Ovary (tissue), 7 donors: ENCODE measurements at regions not wholly inside any gene's neighbourhood (a gene's known extent, or its start where the extent isn't known, plus 50 kb on each side); places are given as distances from the start of the nearest gene placed in this dataset.

ENCODE experiments used
- DNase-seq, 5 donors: peaks; one replicate each; pipeline ENCODE4 v3.0.0-alpha.2; 2019 to 2020
- H3K27ac ChIP-seq, 2 donors: fragments of 200-600 bp; one replicate each; pipeline versions ENCODE4 v1.5.1 to v1.8.0; 2019 to 2022
- H3K27me3 ChIP-seq: fragments of 200-600 bp; one replicate; pipeline ENCODE4 v1.8.0; 2022
- H3K36me3 ChIP-seq: fragments of 200-600 bp; sonication (generic); one replicate; pipeline ENCODE4 v1.5.1; 2019
- H3K4me1 ChIP-seq: one replicate; pipeline ENCODE4 v1.8.1; 2013; ENCODE audit warnings: mild to moderate bottlenecking, moderate library complexity; ENCODE audit not compliant: insufficient read depth
- H3K4me3 ChIP-seq: fragments of 200-600 bp; sonication (generic); one replicate; pipeline ENCODE4 v1.5.1; 2017
- H3K9me3 ChIP-seq, 2 donors: fragments of 200-600 bp in 1 of 2; sonication (generic) in 1 of 2; one replicate each; pipeline versions ENCODE4 v1.5.1 to v1.8.1; 2013 to 2019; ENCODE audit warnings: mild to moderate bottlenecking in 1 of 2, moderate library complexity in 1 of 2
- EP300 ChIP-seq: sonication (generic); formaldehyde crosslinking; IDR thresholded peaks from one replicate; pipeline ENCODE4 v1.6.1; 2017; ENCODE audit warnings: antibody characterized with exemption
- POLR2A ChIP-seq: fragments of 450-650 bp; IDR thresholded peaks from one replicate; pipeline ENCODE4 v1.6.1; 2017; ENCODE audit warnings: antibody characterized with exemption, mild to moderate bottlenecking, moderate library complexity
- WGBS, 3 donors: extraction: QIAGEN DNeasy Blood & Tissue Kit in 1 of 3; methylation state at CpG; one replicate each; pipeline versions ENCODE4 v1.1.5 to v1.1.7; 2013 to 2017; 5-methylcytosine and 5-hydroxymethylcytosine counted together
- intact Hi-C, 4 donors: fragments of 100-400 bp; cut with DNase I; formaldehyde crosslinking; loops; one replicate each; pipeline versions ENCODE4 v1.11.0 to v1.15.1; 2022 to 2023
- TF ChIP-seq, protein P1 (sequence below), 3 donors: fragments of 450-650 bp in 2 of 3; fragments of 200-600 bp in 1 of 3; IDR thresholded peaks; one replicate each; pipeline versions ENCODE4 v1.5.1 to v1.8.0; 2016 to 2022; ENCODE audit warnings: antibody characterized with exemption in 3 of 3, mild to moderate bottlenecking in 1 of 3
- donor health status: DM: no; HTN: no; CAD: no; lungs with moderate emphysema.
- donor health status: DM: no; HTN: no; CAD: no.
- donor health status: Bipolar disorder and iron deficiency.
- donor health status: DM: no; HTN: no; CAD: no.
- donor health status: DM: yes; HTN: yes; CAD: no.

DNA sequence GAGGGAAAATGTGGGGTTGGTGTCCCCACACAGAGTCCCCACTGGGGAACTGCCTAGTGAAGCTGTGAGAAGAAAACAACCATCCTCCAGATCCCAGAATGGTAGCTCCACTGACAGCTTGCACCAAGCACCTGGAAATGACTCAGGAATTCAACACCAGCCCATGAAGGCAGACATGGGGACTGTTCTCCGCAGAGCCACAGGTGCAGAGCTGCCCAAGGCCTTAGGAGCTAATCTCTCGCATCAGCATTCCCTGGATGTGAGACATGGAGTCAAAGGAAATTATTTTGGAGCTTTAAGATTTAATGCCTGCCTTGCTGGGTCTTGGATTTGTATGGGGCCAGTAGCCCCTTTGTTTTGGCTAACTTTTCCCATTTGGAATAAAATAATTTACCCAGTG, 367.9 kb downstream of the FAM133A start:
- 68 to 91% (median 89%) methylated on average over 2 of the region's 2 CpGs for WGBS, 3 donors
- H3K4me3 ChIP-seq: no peak overlapping the region
- H3K27me3 ChIP-seq: no peaks in the 10 kb centered on the region
- H3K9me3 ChIP-seq: no peaks in the 10 kb centered on the region
- H3K4me1 ChIP-seq: no peaks in the 10 kb centered on the region
- intact Hi-C loops: no loop called here
- no peaks in the 10 kb centered on the region for H3K36me3 ChIP-seq
- H3K27ac ChIP-seq: no peak overlapping the region
- TF ChIP-seq EP300 (no peak), POLR2A (no peak)
- TF ChIP-seq, protein P1, sequence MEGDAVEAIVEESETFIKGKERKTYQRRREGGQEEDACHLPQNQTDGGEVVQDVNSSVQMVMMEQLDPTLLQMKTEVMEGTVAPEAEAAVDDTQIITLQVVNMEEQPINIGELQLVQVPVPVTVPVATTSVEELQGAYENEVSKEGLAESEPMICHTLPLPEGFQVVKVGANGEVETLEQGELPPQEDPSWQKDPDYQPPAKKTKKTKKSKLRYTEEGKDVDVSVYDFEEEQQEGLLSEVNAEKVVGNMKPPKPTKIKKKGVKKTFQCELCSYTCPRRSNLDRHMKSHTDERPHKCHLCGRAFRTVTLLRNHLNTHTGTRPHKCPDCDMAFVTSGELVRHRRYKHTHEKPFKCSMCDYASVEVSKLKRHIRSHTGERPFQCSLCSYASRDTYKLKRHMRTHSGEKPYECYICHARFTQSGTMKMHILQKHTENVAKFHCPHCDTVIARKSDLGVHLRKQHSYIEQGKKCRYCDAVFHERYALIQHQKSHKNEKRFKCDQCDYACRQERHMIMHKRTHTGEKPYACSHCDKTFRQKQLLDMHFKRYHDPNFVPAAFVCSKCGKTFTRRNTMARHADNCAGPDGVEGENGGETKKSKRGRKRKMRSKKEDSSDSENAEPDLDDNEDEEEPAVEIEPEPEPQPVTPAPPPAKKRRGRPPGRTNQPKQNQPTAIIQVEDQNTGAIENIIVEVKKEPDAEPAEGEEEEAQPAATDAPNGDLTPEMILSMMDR (IDR thresholded peaks at IDR 0.05): no peak
- DNase-seq: no peak

DNA sequence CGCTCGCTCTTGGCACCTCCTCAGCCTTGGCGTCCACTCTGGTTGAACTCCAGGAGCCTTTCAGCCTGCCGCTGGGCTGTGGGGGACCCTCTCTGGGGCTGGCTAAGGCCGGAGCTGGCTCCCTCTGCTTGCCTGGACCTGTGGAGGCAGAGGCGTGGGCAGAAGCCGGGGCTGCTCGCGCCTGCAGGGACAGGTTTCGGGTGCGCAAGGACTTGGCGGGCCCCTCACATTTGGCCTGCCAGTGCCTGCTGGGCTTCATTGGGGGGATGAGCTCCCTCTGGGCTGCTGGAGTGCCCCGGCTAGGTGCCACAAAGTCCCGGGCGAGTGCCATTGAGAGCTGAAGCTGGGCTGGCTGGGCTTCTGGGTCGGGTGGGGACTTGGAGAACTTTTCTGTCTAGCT, 371.7 kb downstream of the FAM133A start:
- no peaks in the 10 kb centered on the region for H3K27me3 ChIP-seq
- 81 to 84% (median 83%) methylated on average over 16 of the region's 16 CpGs for WGBS, 3 donors
- no peaks in the 10 kb centered on the region for H3K36me3 ChIP-seq
- DNase-seq: no peak
- H3K4me3 ChIP-seq: no peak overlapping the region
- H3K27ac ChIP-seq: no peak overlapping the region
- no peaks in the 10 kb centered on the region for H3K4me1 ChIP-seq
- TF ChIP-seq, protein P1 (IDR thresholded peaks at IDR 0.05): no peak
- TF ChIP-seq POLR2A (no peak), EP300 (no peak)
- intact Hi-C loops: no loop called here
- H3K9me3 ChIP-seq: no peaks in the 10 kb centered on the region

DNA sequence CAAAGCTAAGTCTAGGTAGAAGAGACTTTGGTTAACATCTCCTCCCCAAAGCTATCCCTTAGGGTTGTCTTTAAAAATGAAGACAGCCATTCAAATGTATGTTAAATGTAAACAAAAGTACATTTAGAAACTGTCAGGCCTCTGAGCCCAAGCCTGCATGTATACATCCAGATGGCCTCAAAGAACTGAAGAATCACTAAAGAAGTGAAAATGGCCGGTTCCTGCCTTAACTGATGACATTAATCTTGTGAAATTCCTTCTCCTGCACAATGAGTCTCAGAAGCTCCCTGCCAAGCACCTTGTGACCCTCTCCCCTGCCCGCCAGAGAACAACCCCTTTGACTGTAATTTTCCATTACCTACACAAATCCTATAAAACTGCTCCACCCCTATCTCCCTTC, 377.9 kb downstream of the FAM133A start:
- 45 to 61% (median 53%) methylated on average over 2 of the region's 2 CpGs for WGBS, 3 donors
- no peaks in the 10 kb centered on the region for H3K4me1 ChIP-seq

DNA sequence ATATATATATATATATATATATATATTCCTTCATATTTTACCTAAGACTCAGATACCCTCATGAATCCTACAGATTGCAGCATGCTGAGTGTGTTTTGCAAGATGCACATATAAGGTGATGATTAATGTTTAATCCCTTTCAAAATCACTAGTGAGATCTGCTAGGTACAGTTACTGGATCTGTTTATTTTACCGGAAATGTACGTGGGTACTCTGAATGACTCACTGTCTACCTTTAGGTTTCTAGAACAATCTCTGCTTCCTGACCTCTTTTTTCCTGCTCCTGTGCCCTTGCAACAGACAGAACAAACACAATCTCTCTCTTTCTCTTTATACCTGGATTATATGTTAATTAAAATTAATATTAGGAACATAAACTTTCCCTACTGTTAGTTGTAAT, 379.6 kb downstream of the FAM133A start:
- TF ChIP-seq POLR2A (no peak), EP300 (no peak)
- TF ChIP-seq, protein P1 (IDR thresholded peaks at IDR 0.05): no peak

More for the DNA sequence above, 377.9 kb downstream of the FAM133A start:
- DNase-seq: no peak
- Histone ChIP-seq H3K27me3 (no peaks in the 10 kb centered on the region), H3K9me3 (no peaks in the 10 kb centered on the region), H3K27ac (no peak overlapping the region), H3K36me3 (no peaks in the 10 kb centered on the region), H3K4me3 (no peak overlapping the region)
- intact Hi-C loops: no loop called here
- TF ChIP-seq POLR2A (no peak), EP300 (no peak)
- TF ChIP-seq, protein P1 (IDR thresholded peaks at IDR 0.05): no peak

DNA sequence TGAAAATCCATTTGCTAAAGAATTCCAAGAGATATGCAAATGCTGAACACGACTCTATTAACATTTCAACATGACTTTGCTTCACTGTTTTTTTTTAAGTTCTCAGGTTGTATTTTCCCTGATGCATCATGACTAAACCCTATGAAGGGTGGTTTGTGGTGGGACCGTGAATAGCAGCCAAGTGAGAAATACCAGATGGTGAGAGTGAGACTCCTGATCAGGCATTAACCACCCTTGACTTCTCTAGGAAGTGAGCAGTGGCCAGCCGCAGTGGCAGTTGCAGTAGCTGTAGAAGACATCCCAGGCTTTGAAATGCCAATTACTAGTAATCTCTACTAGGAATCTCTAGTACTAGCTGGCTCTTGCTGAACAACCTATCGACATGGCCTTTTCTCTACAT, 383.4 kb downstream of the FAM133A start:
- TF ChIP-seq EP300 (no peak), POLR2A (no peak)
- TF ChIP-seq, protein P1 (IDR thresholded peaks at IDR 0.05): no peak
- WGBS, 3 donors: 61 to 68% (median 63%) methylated on average over 4 of the region's 4 CpGs
- Histone ChIP-seq H3K27ac (no peak overlapping the region), H3K4me3 (no peak overlapping the region), H3K9me3 (no peaks in the 10 kb centered on the region), H3K27me3 (no peaks in the 10 kb centered on the region), H3K36me3 (no peaks in the 10 kb centered on the region), H3K4me1 (no peaks in the 10 kb centered on the region)
- no peak for DNase-seq
- intact Hi-C loops: no loop called here

More for the DNA sequence above, 379.6 kb downstream of the FAM133A start:
- Histone ChIP-seq H3K36me3 (no peaks in the 10 kb centered on the region), H3K4me1 (no peaks in the 10 kb centered on the region), H3K27ac (no peak overlapping the region), H3K4me3 (no peak overlapping the region), H3K9me3 (no peaks in the 10 kb centered on the region), H3K27me3 (no peaks in the 10 kb centered on the region)
- no peak for DNase-seq
- 67 to 79% (median 72%) methylated on average over 2 of the region's 2 CpGs for WGBS, 3 donors
- intact Hi-C loops: no loop called here
